ENCODE measurements at regions not wholly inside any gene's neighbourhood (a gene's known extent, or its start where the extent isn't known, plus 50 kb on each side); places are given as distances from the start of the nearest gene placed in this dataset.

GRCh38 chr14:22185789-22186188 lies 403.2 kb downstream of the DAD1 start:
- Histone ChIP-seq H3K27me3 (ENCODE audit: insufficient read depth, low read length) (no peaks in the 10 kb centered on the region), H3K36me3 (ENCODE audit: insufficient read depth, low read length) (no peaks in the 10 kb centered on the region), H3K27ac (ENCODE audit: low read depth, low read length) (no peak overlapping the region), H3K4me2 (ENCODE audit: insufficient read depth, low read length) (no peak overlapping the region), H4K20me1 (ENCODE audit: insufficient read depth, low read length) (no peaks in the 10 kb centered on the region), H3K4me3 (ENCODE audit: insufficient read depth, low read length) (no peak overlapping the region), H3K79me2 (ENCODE audit: insufficient read depth, low read length) (no peaks in the 10 kb centered on the region), H3K4me1 (ENCODE audit: insufficient read depth, low read length) (peaks cover 4% of the 10 kb centered on the region), H2AFZ (ENCODE audit: low read length) (no peak overlapping the region), H3K9me3 (ENCODE audit: low read depth, low read length) (no peaks in the 10 kb centered on the region)
- no peak for TF ChIP-seq CTCF (IDR thresholded peaks at IDR 0.05; ENCODE audit: extremely low read depth, low read depth, low read length)
- DNase-seq (ENCODE audit: insufficient read length, low spot score, missing footprints) = no peak

- no peaks in the 10 kb centered on the region for H3K36me3 ChIP-seq (ENCODE audit: insufficient read depth, low read length)
- no peaks in the 10 kb centered on the region for H3K79me2 ChIP-seq (ENCODE audit: insufficient read depth, low read length)
- no peak for TF ChIP-seq CTCF (IDR thresholded peaks at IDR 0.05; ENCODE audit: extremely low read depth, low read depth, low read length)
- no peak overlapping the region for H3K4me3 ChIP-seq (ENCODE audit: insufficient read depth, low read length)
- H2AFZ ChIP-seq (ENCODE audit: low read length) = no peak overlapping the region
- H3K4me2 ChIP-seq (ENCODE audit: insufficient read depth, low read length) = no peak overlapping the region
- H3K27me3 ChIP-seq (ENCODE audit: insufficient read depth, low read length) = no peaks in the 10 kb centered on the region
- no peak overlapping the region for H3K27ac ChIP-seq (ENCODE audit: low read depth, low read length)
- H3K9me3 ChIP-seq (ENCODE audit: low read depth, low read length) = no peaks in the 10 kb centered on the region
- peaks cover 4% of the 10 kb centered on the region for H3K4me1 ChIP-seq (ENCODE audit: insufficient read depth, low read length)
- H4K20me1 ChIP-seq (ENCODE audit: insufficient read depth, low read length) = no peaks in the 10 kb centered on the region
- no peak for DNase-seq (ENCODE audit: insufficient read length, low spot score, missing footprints)
Measured at GRCh38 chr14:22185191-22185590, 403.8 kb downstream of the DAD1 start.

- no peak for DNase-seq (ENCODE audit: insufficient read length, low spot score, missing footprints)
- Histone ChIP-seq H3K27me3 (ENCODE audit: insufficient read depth, low read length) (no peaks in the 10 kb centered on the region), H3K4me1 (ENCODE audit: insufficient read depth, low read length) (peaks cover 4% of the 10 kb centered on the region), H3K4me3 (ENCODE audit: insufficient read depth, low read length) (no peak overlapping the region), H3K79me2 (ENCODE audit: insufficient read depth, low read length) (no peaks in the 10 kb centered on the region), H3K9me3 (ENCODE audit: low read depth, low read length) (no peaks in the 10 kb centered on the region), H3K4me2 (ENCODE audit: insufficient read depth, low read length) (no peak overlapping the region), H3K36me3 (ENCODE audit: insufficient read depth, low read length) (no peaks in the 10 kb centered on the region), H3K27ac (ENCODE audit: low read depth, low read length) (no peak overlapping the region), H2AFZ (ENCODE audit: low read length) (no peak overlapping the region), H4K20me1 (ENCODE audit: insufficient read depth, low read length) (no peaks in the 10 kb centered on the region)
- TF ChIP-seq CTCF (IDR thresholded peaks at IDR 0.05; ENCODE audit: extremely low read depth, low read depth, low read length) = no peak
Measured at GRCh38 chr14:22184830-22185168, 404.2 kb downstream of the DAD1 start.

GRCh38 chr14:22184157-22184829 lies 404.7 kb downstream of the DAD1 start:
- Histone ChIP-seq H3K4me2 (ENCODE audit: insufficient read depth, low read length) (no peak overlapping the region), H3K36me3 (ENCODE audit: insufficient read depth, low read length) (no peaks in the 10 kb centered on the region), H3K27ac (ENCODE audit: low read depth, low read length) (no peak overlapping the region), H2AFZ (ENCODE audit: low read length) (no peak overlapping the region), H3K9me3 (ENCODE audit: low read depth, low read length) (no peaks in the 10 kb centered on the region), H3K79me2 (ENCODE audit: insufficient read depth, low read length) (no peaks in the 10 kb centered on the region), H3K27me3 (ENCODE audit: insufficient read depth, low read length) (no peaks in the 10 kb centered on the region), H3K4me3 (ENCODE audit: insufficient read depth, low read length) (no peak overlapping the region), H3K4me1 (ENCODE audit: insufficient read depth, low read length) (peaks cover 4% of the 10 kb centered on the region), H4K20me1 (ENCODE audit: insufficient read depth, low read length) (no peaks in the 10 kb centered on the region)
- DNase-seq (ENCODE audit: insufficient read length, low spot score, missing footprints) = no peak
- TF ChIP-seq CTCF (IDR thresholded peaks at IDR 0.05; ENCODE audit: extremely low read depth, low read depth, low read length) = no peak

Data from osteoblast (primary cell).